GM12878 (cell line): ENCODE measurements at regions not wholly inside any gene's neighbourhood (a gene's known extent, or its start where the extent isn't known, plus 50 kb on each side); places are given as distances from the start of the nearest gene placed in this dataset.

Source experiments
- ATAC-seq: fragments of 200-7000 bp; cut with Tn5 transposase; 3 replicates; pipeline ENCODE4 v1.9.1; 2020; ENCODE audit warnings: mild to moderate bottlenecking, moderate library complexity
- BruUV-seq: library from RNA; stranded (reverse); fragments of 400-500 nt; replicated peaks from 2 replicates; lab custom pipeline; 2021; lab: Mats Ljungman, UMichigan
- CTCF ChIA-PET: fragments of 300-600 bp; sonication (Branson Sonifier 250); formaldehyde crosslinking; extraction: SDS; loops from one replicate; lab custom pipeline; 2021; ENCODE audit warnings: inconsistent platforms; lab: Yijun Ruan, JAX
- POLR2A ChIA-PET: fragments of 350-600 bp; formaldehyde crosslinking; extraction: SDS; loops from one replicate; lab custom pipeline; 2021; ENCODE audit warnings: inconsistent platforms; lab: Charles Lee
- RAD21 ChIA-PET: fragments of 300-600 bp; sonication (Branson Sonifier 250); formaldehyde crosslinking; loops from one replicate; lab custom pipeline; 2023; ENCODE audit warnings: antibody characterized with exemption; ENCODE audit not compliant: unreplicated experiment; lab: Charles Lee
- SMC1A ChIA-PET: fragments of 300-600 bp; sonication (Branson Sonifier 250); formaldehyde crosslinking; loops from one replicate; lab custom pipeline; 2023; ENCODE audit not compliant: unreplicated experiment, uncharacterized antibody; lab: Charles Lee
- DNase-seq: peaks from one replicate; pipeline ENCODE4 v3.0.0-alpha.2; 2011; ENCODE audit warnings: low read depth, low spot score
- FAIRE-seq: peaks from 3 replicates; lab custom pipeline; 2011; peaks lifted over from hg19 to GRCh38; lab: Jason Lieb, UNC
- H2AFZ ChIP-seq: 2 replicates; pipeline ENCODE4 v1.6.0; 2011; ENCODE audit warnings: low read depth, low read length, control low read depth; ENCODE audit not compliant: control insufficient read depth
- H3K27ac ChIP-seq: 2 replicates; pipeline ENCODE4 v1.5.1; 2011; ENCODE audit warnings: control low read depth; ENCODE audit not compliant: control insufficient read depth, insufficient read depth
- H3K27me3 ChIP-seq, 2 experiments: replicated peaks in 1 of 2; 2 replicates each; pipeline versions ENCODE4 v1.6.0 to v1.6.1; 2011; ENCODE audit warnings: low read length in 1 of 2; ENCODE audit not compliant: control insufficient read depth in 2 of 2, insufficient read depth in 2 of 2
- H3K36me3 ChIP-seq, 2 experiments: 2 replicates each; pipeline ENCODE4 v1.5.1; 2011; ENCODE audit warnings: low read length in 1 of 2; ENCODE audit not compliant: control insufficient read depth in 2 of 2, insufficient read depth in 2 of 2
- H3K4me1 ChIP-seq: 2 replicates; pipeline ENCODE4 v1.6.1; 2011; ENCODE audit warnings: mild to moderate bottlenecking, low read length, moderate library complexity, mixed read lengths; ENCODE audit not compliant: control insufficient read depth, insufficient read depth
- H3K4me2 ChIP-seq: 2 replicates; pipeline ENCODE4 v1.6.0; 2011; ENCODE audit warnings: control low read depth; ENCODE audit not compliant: control insufficient read depth, insufficient read depth
- H3K4me3 ChIP-seq: fragments of 200-600 bp; sonication (generic); 2 replicates; pipeline ENCODE4 v1.5.1; 2016
- H3K79me2 ChIP-seq: 2 replicates; pipeline ENCODE4 v1.6.0; 2011; ENCODE audit warnings: low read length; ENCODE audit not compliant: control insufficient read depth, insufficient read depth
- H3K9ac ChIP-seq: 2 replicates; pipeline ENCODE4 v1.8.0; 2011; ENCODE audit warnings: low read length, control low read depth, mixed read lengths; ENCODE audit not compliant: control insufficient read depth, insufficient read depth
- H3K9me3 ChIP-seq: replicated peaks from 3 replicates; pipeline ENCODE4 v1.5.1; 2011; ENCODE audit warnings: mild to moderate bottlenecking, low read length; ENCODE audit not compliant: control insufficient read depth, insufficient read depth
- H4K20me1 ChIP-seq: 2 replicates; pipeline ENCODE4 v1.6.0; 2011; ENCODE audit not compliant: control insufficient read depth, insufficient read depth
- MXI1 ChIP-seq: fragments of 150-350 bp; IDR thresholded peaks from 2 replicates; pipeline ENCODE4 v1.6.1; 2011; ENCODE audit warnings: low read depth, mild to moderate bottlenecking, inconsistent platforms, low read length, improper control_type of control experiment
- NFYA ChIP-seq: IDR thresholded peaks from 2 replicates; pipeline ENCODE4 v1.6.1; 2011; ENCODE audit warnings: low read depth, mild to moderate bottlenecking, low read length, improper control_type of control experiment, borderline replicate concordance
- PBX3 ChIP-seq: IDR thresholded peaks from 2 replicates; pipeline ENCODE4 v1.6.1; 2011; ENCODE audit warnings: mild to moderate bottlenecking, low read depth, low read length, moderate library complexity; ENCODE audit not compliant: insufficient replicate concordance
- POLR2AphosphoS2 ChIP-seq: IDR thresholded peaks from 2 replicates; pipeline ENCODE4 v1.6.1; 2011; ENCODE audit warnings: low read depth, mild to moderate bottlenecking, low read length, improper control_type of control experiment, moderate library complexity
- REST ChIP-seq: IDR thresholded peaks from 2 replicates; pipeline ENCODE4 v1.6.1; 2012; ENCODE audit warnings: mild to moderate bottlenecking, low read depth, low read length
- SUZ12 ChIP-seq: fragments of 200-600 bp; sonication (generic); IDR thresholded peaks from one replicate; pipeline ENCODE4 v1.6.1; 2018; ENCODE audit warnings: antibody characterized with exemption, mild to moderate bottlenecking; ENCODE audit not compliant: unreplicated experiment
- TCF12 ChIP-seq: IDR thresholded peaks from 2 replicates; pipeline ENCODE4 v1.6.1; 2011; ENCODE audit warnings: low read depth, mild to moderate bottlenecking, low read length
- YY1 ChIP-seq: IDR thresholded peaks from 2 replicates; pipeline ENCODE4 v1.6.1; 2011; ENCODE audit warnings: low read depth, mild to moderate bottlenecking, low read length
- WGBS: methylation state at CpG from one replicate; pipeline ENCODE4 v1.1.6; 2016; ENCODE audit warnings: low lambda C conversion rate; ENCODE audit not compliant: insufficient replicate concordance, insufficient coverage; ENCODE audit errors: missing lambda C conversion rate; 5-methylcytosine and 5-hydroxymethylcytosine counted together
- in situ Hi-C: fragments of 300-500 bp; cut with MboI; formaldehyde crosslinking; loops from 9 replicates; pipeline ENCODE4 v1.14.3; 2018; ENCODE audit warnings: mixed read lengths
- intact Hi-C: fragments of 100-400 bp; cut with micrococcal nuclease; formaldehyde crosslinking; loops from one replicate; pipeline ENCODE4 v1.14.2; 2022; ENCODE audit not compliant: unreplicated experiment

GRCh38 chr20:19889011-19889953 is 127.9 kb upstream of the NAA20 start:
- 25% methylated on average over 21 of the region's 21 CpGs for WGBS
- no peak overlapping the region for H3K9ac ChIP-seq
- DNase-seq (no peak), FAIRE-seq (no peak), ATAC-seq (no peak)
- in situ Hi-C loops: no loop called here
- CTCF ChIA-PET: interaction anchor here (0.9 to 1.0 kb wide), 2 partner anchors 14 to 104 kb away, joined by 3 read pairs; no protein-coding TSS in a partner anchor
- no peaks in the 10 kb centered on the region for H3K79me2 ChIP-seq
- SMC1A ChIA-PET: interaction anchor here (0.7 to 1.3 kb wide), 5 partner anchors 10 to 105 kb away, joined by 3 to 4 read pairs (median 3); no protein-coding TSS in a partner anchor
- POLR2A ChIA-PET: no interaction called here
- no peaks in the 10 kb centered on the region for H3K4me1 ChIP-seq
- H2AFZ ChIP-seq: no peak overlapping the region
- no peak overlapping the region for H3K27ac ChIP-seq
- H3K4me3 ChIP-seq: no peak overlapping the region
- H3K27me3 ChIP-seq: peaks cover 0 to 11% of the 10 kb centered on the region in 2 experiments; a peak in 3 of 4 replicates
- RAD21 ChIA-PET: interaction anchor here (0.7 to 2.0 kb wide), 3 partner anchors 13 to 60 kb away, joined by 3 to 5 read pairs (median 3); no protein-coding TSS in a partner anchor
- no peak overlapping the region for H3K4me2 ChIP-seq
- no peaks in the 10 kb centered on the region for H4K20me1 ChIP-seq
- TF ChIP-seq TCF12 (no peak), SUZ12 (no peak)
- no peaks in the 10 kb centered on the region for H3K36me3 ChIP-seq
- BruUV-seq: no TSS peak
- intact Hi-C loops: loop anchor here (10.0 kb wide), 2 partner anchors 104 to 194 kb away; no protein-coding TSS in a partner anchor
- no peaks in the 10 kb centered on the region for H3K9me3 ChIP-seq

DNA sequence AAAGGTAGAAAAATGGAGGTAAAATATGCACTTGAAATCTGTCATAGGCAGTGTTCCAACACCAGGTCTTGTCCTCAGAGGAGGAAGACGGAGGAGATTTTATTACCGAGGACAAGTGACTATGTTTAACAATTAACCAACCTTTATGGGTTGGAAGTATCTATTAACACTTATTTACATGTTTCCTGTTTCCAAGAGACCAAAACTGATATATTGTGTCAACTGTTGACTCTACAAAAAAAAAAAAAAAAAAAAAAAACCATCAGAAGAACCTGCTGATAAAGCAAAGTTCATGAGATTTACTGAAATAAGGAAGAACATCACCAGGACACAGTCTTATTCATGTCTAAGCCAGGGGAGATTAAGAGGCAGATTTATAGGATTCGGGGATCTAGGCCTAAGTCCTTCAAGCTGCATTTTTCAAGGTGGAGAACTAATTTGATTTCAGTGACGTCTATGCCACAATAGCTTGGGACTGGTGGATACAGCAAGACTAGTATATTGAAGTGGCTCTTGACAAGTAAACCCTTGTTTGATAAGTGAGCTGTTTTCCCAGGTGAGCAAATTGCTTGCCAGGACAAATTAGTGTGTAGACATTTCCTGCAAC is 126.6 kb upstream of the NAA20 start:
- Histone ChIP-seq H3K9me3 (no peaks in the 10 kb centered on the region), H3K4me3 (no peak overlapping the region), H3K27me3 (peaks cover 0 to 11% of the 10 kb centered on the region in 2 experiments; a peak in 3 of 4 replicates), H3K4me2 (no peak overlapping the region), H2AFZ (no peak overlapping the region), H3K9ac (no peak overlapping the region), H3K27ac (no peak overlapping the region), H3K4me1 (no peaks in the 10 kb centered on the region), H3K79me2 (no peaks in the 10 kb centered on the region), H3K36me3 (no peaks in the 10 kb centered on the region), H4K20me1 (no peaks in the 10 kb centered on the region)
- no peak for TF ChIP-seq NFYA
- no peak for TF ChIP-seq TCF12
- no peak for TF ChIP-seq PBX3
- TF ChIP-seq POLR2AphosphoS2: no peak
- no peak for TF ChIP-seq REST
- no peak for TF ChIP-seq MXI1
- no peak for TF ChIP-seq YY1
- 57% methylated on average over 4 of the region's 4 CpGs for WGBS
- no peak for FAIRE-seq
- ChIA-PET RAD21 (interaction anchor here (0.6 kb wide), 1 partner anchor 107 kb away, joined by 3 read pairs; no protein-coding TSS in a partner anchor), SMC1A (interaction anchor here (1.2 to 1.7 kb wide), 6 partner anchors 12 to 105 kb away, joined by 3 to 5 read pairs (median 3); no protein-coding TSS in a partner anchor), CTCF (interaction anchor here (0.6 to 0.9 kb wide), 2 partner anchors 12 to 88 kb away, joined by 3 read pairs; no protein-coding TSS in a partner anchor), POLR2A (interaction anchor here (0.7 kb wide), 1 partner anchor 153 kb away, joined by 7 read pairs; no protein-coding TSS in a partner anchor)
- no peak for DNase-seq
- in situ Hi-C loops: no loop called here
- BruUV-seq: no TSS peak
- intact Hi-C loops: no loop called here
- no peak for ATAC-seq
